ENCODE measurements at regions not wholly inside any gene's neighbourhood (a gene's known extent, or its start where the extent isn't known, plus 50 kb on each side); places are given as distances from the start of the nearest gene placed in this dataset.

GRCh38 chr3:31461426-31461825 is 71.3 kb upstream of the STT3B start:
- DNase-seq (ENCODE audit: low spot score in 2 of 2) = peak in 1 of 2 donors; percentile 30
- 88 to 89% methylated on average over 2 of the region's 2 CpGs for WGBS, 2 donors
- no peaks in the 10 kb centered on the region for H3K36me3 ChIP-seq
- H3K27me3 ChIP-seq = no peaks in the 10 kb centered on the region
- peaks cover 0 to 8% (median 0%) of the 10 kb centered on the region in 4 donors for H3K4me1 ChIP-seq
- H3K27ac ChIP-seq = no peak overlapping the region
- H3K4me3 ChIP-seq = no peak overlapping the region
- peaks cover 0 to 11% (median 0%) of the 10 kb centered on the region in 4 donors for H3K9me3 ChIP-seq
- TF ChIP-seq POLR2A (IDR thresholded peaks at IDR 0.05) (no peak), EP300 (IDR thresholded peaks at IDR 0.05) (no peak)

GRCh38 chr3:31462050-31462569 is 70.6 kb upstream of the STT3B start:
- no peaks in the 10 kb centered on the region for H3K27me3 ChIP-seq
- no peaks in the 10 kb centered on the region for H3K36me3 ChIP-seq
- peaks cover 0 to 11% (median 0%) of the 10 kb centered on the region in 4 donors for H3K9me3 ChIP-seq
- 38 to 60% methylated on average over 4 of the region's 4 CpGs for WGBS, 2 donors
- H3K4me1 ChIP-seq = peaks cover 0 to 8% (median 0%) of the 10 kb centered on the region in 4 donors
- no peak overlapping the region for H3K4me3 ChIP-seq
- TF ChIP-seq POLR2A (IDR thresholded peaks at IDR 0.05) (no peak), EP300 (IDR thresholded peaks at IDR 0.05) (no peak), CTCF (IDR thresholded peaks at IDR 0.05) (no peak)
- DNase-seq (ENCODE audit: low spot score in 2 of 2) = no peak
- H3K27ac ChIP-seq = no peak overlapping the region

GRCh38 chr3:31465999-31466398 is 66.7 kb upstream of the STT3B start:
- no peak overlapping the region for H3K27ac ChIP-seq
- H3K9me3 ChIP-seq = peaks cover 0 to under 1% (median 0%) of the 10 kb centered on the region in 4 donors
- no peaks in the 10 kb centered on the region for H3K36me3 ChIP-seq
- DNase-seq (ENCODE audit: low spot score in 2 of 2) = no peak
- H3K27me3 ChIP-seq = no peaks in the 10 kb centered on the region
- no peak for TF ChIP-seq EP300 (IDR thresholded peaks at IDR 0.05)
- TF ChIP-seq POLR2A (IDR thresholded peaks at IDR 0.05) = no peak
- TF ChIP-seq CTCF (IDR thresholded peaks at IDR 0.05) = no peak
- peaks cover 0 to 8% (median 0%) of the 10 kb centered on the region in 4 donors for H3K4me1 ChIP-seq
- no peak overlapping the region for H3K4me3 ChIP-seq

GRCh38 chr3:31466866-31467265 is 65.9 kb upstream of the STT3B start:
- Histone ChIP-seq H3K4me1 (peaks cover 0 to 5% (median 0%) of the 10 kb centered on the region in 4 donors), H3K36me3 (no peaks in the 10 kb centered on the region), H3K9me3 (no peaks in the 10 kb centered on the region), H3K27ac (no peak overlapping the region), H3K27me3 (no peaks in the 10 kb centered on the region), H3K4me3 (no peak overlapping the region)
- DNase-seq (ENCODE audit: low spot score in 2 of 2) = no peak
- whole genome bisulfite sequencing, 2 donors = 73 to 76% methylated on average over 2 of the region's 2 CpGs
- no peak for TF ChIP-seq CTCF (IDR thresholded peaks at IDR 0.05)
- no peak for TF ChIP-seq EP300 (IDR thresholded peaks at IDR 0.05)
- no peak for TF ChIP-seq POLR2A (IDR thresholded peaks at IDR 0.05)

- WGBS, 2 donors = 73 to 91% methylated on average over 3 of the region's 3 CpGs
- Histone ChIP-seq H3K27ac (no peak overlapping the region), H3K4me1 (no peaks in the 10 kb centered on the region), H3K4me3 (no peak overlapping the region), H3K27me3 (no peaks in the 10 kb centered on the region), H3K9me3 (no peaks in the 10 kb centered on the region), H3K36me3 (no peaks in the 10 kb centered on the region)
- no peak for DNase-seq (ENCODE audit: low spot score in 2 of 2)
- no peak for TF ChIP-seq POLR2A (IDR thresholded peaks at IDR 0.05)
- no peak for TF ChIP-seq CTCF (IDR thresholded peaks at IDR 0.05)
- TF ChIP-seq EP300 (IDR thresholded peaks at IDR 0.05) = no peak
Measured at GRCh38 chr3:31468433-31468832, 64.3 kb upstream of the STT3B start.

GRCh38 chr3:31469385-31469784 is 63.3 kb upstream of the STT3B start:
- H3K9me3 ChIP-seq = no peaks in the 10 kb centered on the region

More at GRCh38 chr3:31469385-31469784, 63.3 kb upstream of the STT3B start:
- no peak overlapping the region for H3K4me3 ChIP-seq
- H3K27me3 ChIP-seq = no peaks in the 10 kb centered on the region
- no peaks in the 10 kb centered on the region for H3K4me1 ChIP-seq
- no peaks in the 10 kb centered on the region for H3K36me3 ChIP-seq
- no peak overlapping the region for H3K27ac ChIP-seq
- DNase-seq (ENCODE audit: low spot score in 2 of 2) = no peak
- TF ChIP-seq CTCF (IDR thresholded peaks at IDR 0.05) (no peak), POLR2A (IDR thresholded peaks at IDR 0.05) (no peak), EP300 (IDR thresholded peaks at IDR 0.05) (no peak)
- 73 to 82% methylated on average over 3 of the region's 3 CpGs for WGBS, 2 donors
